CD4-positive, alpha-beta T cell (primary cell): ENCODE measurements at regions not wholly inside any gene's neighbourhood (a gene's known extent, or its start where the extent isn't known, plus 50 kb on each side); places are given as distances from the start of the nearest gene placed in this dataset.

Source experiments
- ATAC-seq: fragments of 200-7000 bp; cut with Tn5 transposase; one replicate; pipeline ENCODE4 v1.10.0; 2022; ENCODE audit warnings: mild to moderate bottlenecking; ENCODE audit not compliant: poor library complexity
- CTCF ChIA-PET: fragments of 350-600 bp; sonication (Branson Sonifier 250); formaldehyde crosslinking; loops from one replicate; lab custom pipeline; 2021; ENCODE audit warnings: antibody characterized with exemption, inconsistent platforms; lab: Charles Lee
- POLR2A ChIA-PET: fragments of 350-600 bp; sonication (Branson Sonifier 250); formaldehyde crosslinking; loops from one replicate; lab custom pipeline; 2021; ENCODE audit warnings: antibody characterized with exemption, inconsistent platforms; lab: Charles Lee
- DNase-seq, 14 experiments: peaks; one replicate each; pipeline ENCODE4 v3.0.0-alpha.2; 2013 to 2020; ENCODE audit warnings: mixed read lengths in 2 of 14
- H3K27ac ChIP-seq, 2 donors: one replicate each; pipeline versions ENCODE4 v1.5.1 to v1.7.0; 2013; ENCODE audit warnings: low read length in 2 of 2, low read depth in 1 of 2, mild to moderate bottlenecking in 1 of 2
- H3K27me3 ChIP-seq, 2 experiments: 1 replicate in 1 of 2; 2 replicates in 1 of 2; pipeline versions ENCODE4 v1.6.1 to v1.7.0; 2013; ENCODE audit warnings: low read length in 2 of 2, control low read depth in 1 of 2, mild to moderate bottlenecking in 1 of 2, moderate library complexity in 1 of 2; ENCODE audit not compliant: insufficient read depth in 2 of 2, control insufficient read depth in 1 of 2
- H3K36me3 ChIP-seq: one replicate; pipeline ENCODE4 v1.6.1; 2013; ENCODE audit warnings: low read length, control low read depth; ENCODE audit not compliant: insufficient read depth
- H3K4me1 ChIP-seq: one replicate; pipeline ENCODE4 v1.6.1; 2013; ENCODE audit warnings: low read length, control low read depth; ENCODE audit not compliant: insufficient read depth
- H3K4me3 ChIP-seq: one replicate; pipeline ENCODE4 v1.5.1; 2013; ENCODE audit warnings: mild to moderate bottlenecking, low read length, moderate library complexity
- H3K9me3 ChIP-seq, 2 experiments: 1 replicate in 1 of 2; 2 replicates in 1 of 2; pipeline versions ENCODE4 v1.6.1 to v1.7.0; 2013; ENCODE audit warnings: low read length in 2 of 2, mild to moderate bottlenecking in 2 of 2, control low read depth in 1 of 2, moderate library complexity in 1 of 2; ENCODE audit not compliant: control insufficient read depth in 1 of 2, insufficient read depth in 1 of 2
- H3K27ac Mint-ChIP-seq: one replicate; pipeline ENCODE4 v1.8.0; 2020; ENCODE audit warnings: mixed read lengths
- H3K27me3 Mint-ChIP-seq: one replicate; pipeline ENCODE4 v1.8.0; 2021; ENCODE audit warnings: mixed read lengths
- H3K36me3 Mint-ChIP-seq: one replicate; pipeline ENCODE4 v1.8.0; 2021; ENCODE audit warnings: low read depth, mixed read lengths
- H3K4me1 Mint-ChIP-seq: one replicate; pipeline ENCODE4 v1.8.0; 2021; ENCODE audit warnings: low read depth, mixed read lengths
- H3K4me3 Mint-ChIP-seq: one replicate; pipeline ENCODE4 v1.8.0; 2020; ENCODE audit warnings: mild to moderate bottlenecking, mixed read lengths
- H3K9me3 Mint-ChIP-seq: one replicate; pipeline ENCODE4 v1.8.0; 2020; ENCODE audit warnings: mixed read lengths
- intact Hi-C, 2 experiments: fragments of 100-400 bp; cut with DNase I in 1 of 2; cut with micrococcal nuclease in 1 of 2; formaldehyde crosslinking; loops; one replicate each; pipeline versions ENCODE4 v1.15.1 to v1.9.0; 2023 to 2025; cut with DNase I, micrococcal nuclease
- TF ChIP-seq, protein P1 (sequence below): fragments of 200-600 bp; IDR thresholded peaks from one replicate; pipeline ENCODE4 v1.8.0; 2022; ENCODE audit warnings: antibody characterized with exemption, mild to moderate bottlenecking

DNA sequence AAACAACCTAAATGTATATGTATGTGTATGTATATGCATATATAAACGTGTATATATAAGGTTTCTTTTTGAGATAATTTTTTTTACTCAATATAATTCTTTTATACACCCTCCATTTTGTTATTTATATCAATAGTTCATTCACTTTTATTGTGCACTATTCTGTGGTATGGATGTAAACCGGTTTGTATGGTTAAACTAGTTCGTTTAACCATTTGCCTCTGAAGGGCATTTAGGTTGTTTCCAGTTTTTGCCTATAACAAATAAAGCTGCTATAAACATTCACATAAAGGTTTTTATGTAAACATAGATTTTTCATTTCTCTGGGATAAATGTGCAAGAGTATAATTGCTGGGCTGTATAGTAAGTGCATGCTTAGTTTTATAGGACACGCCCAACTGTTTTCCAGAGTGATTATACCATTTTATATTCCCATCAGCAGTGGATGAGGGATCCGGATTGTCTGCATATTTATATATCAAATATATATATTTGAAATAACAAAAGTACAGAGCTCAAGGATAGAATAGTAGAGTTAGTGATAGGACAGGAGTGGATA lies 380.3 kb downstream of the TSHZ3 start:
- DNase-seq (no peak), ATAC-seq (no peak)
- Mint-ChIP-seq H3K4me1 (no peaks in the 10 kb centered on the region), H3K36me3 (no peaks in the 10 kb centered on the region), H3K9me3 (peaks cover 3% of the 10 kb centered on the region), H3K4me3 (no peak overlapping the region), H3K27ac (no peak overlapping the region), H3K27me3 (peaks cover under 1% of the 10 kb centered on the region)
- POLR2A ChIA-PET: no interaction called here
- H3K36me3 ChIP-seq: no peaks in the 10 kb centered on the region
- no peaks in the 10 kb centered on the region for H3K9me3 ChIP-seq
- no peak overlapping the region for H3K27ac ChIP-seq
- no peak overlapping the region for H3K4me3 ChIP-seq
- TF ChIP-seq, protein P1, sequence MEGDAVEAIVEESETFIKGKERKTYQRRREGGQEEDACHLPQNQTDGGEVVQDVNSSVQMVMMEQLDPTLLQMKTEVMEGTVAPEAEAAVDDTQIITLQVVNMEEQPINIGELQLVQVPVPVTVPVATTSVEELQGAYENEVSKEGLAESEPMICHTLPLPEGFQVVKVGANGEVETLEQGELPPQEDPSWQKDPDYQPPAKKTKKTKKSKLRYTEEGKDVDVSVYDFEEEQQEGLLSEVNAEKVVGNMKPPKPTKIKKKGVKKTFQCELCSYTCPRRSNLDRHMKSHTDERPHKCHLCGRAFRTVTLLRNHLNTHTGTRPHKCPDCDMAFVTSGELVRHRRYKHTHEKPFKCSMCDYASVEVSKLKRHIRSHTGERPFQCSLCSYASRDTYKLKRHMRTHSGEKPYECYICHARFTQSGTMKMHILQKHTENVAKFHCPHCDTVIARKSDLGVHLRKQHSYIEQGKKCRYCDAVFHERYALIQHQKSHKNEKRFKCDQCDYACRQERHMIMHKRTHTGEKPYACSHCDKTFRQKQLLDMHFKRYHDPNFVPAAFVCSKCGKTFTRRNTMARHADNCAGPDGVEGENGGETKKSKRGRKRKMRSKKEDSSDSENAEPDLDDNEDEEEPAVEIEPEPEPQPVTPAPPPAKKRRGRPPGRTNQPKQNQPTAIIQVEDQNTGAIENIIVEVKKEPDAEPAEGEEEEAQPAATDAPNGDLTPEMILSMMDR: no peak
- peaks cover 0 to 10% of the 10 kb centered on the region in 2 experiments for H3K27me3 ChIP-seq
- CTCF ChIA-PET: no interaction called here
- intact Hi-C loops: no loop called here
- no peaks in the 10 kb centered on the region for H3K4me1 ChIP-seq

DNA sequence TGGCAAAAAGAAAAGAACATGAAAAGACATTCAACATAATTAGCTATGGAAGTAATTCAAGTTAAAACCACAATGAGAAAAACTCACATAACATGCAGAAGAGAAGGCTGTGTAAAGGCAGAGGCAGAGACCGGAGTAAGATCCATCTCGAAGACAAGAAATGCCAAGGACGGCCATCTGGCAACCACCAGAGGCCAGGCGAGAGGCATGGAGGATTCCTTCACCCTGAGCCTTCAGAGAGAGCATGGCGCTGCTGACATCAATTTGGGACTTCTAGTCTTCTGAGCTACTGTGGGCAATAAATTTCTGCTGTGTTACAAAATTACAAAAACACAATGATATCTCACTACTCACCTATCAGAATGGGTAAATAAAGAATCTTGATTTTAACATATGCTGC lies 381.0 kb downstream of the TSHZ3 start:
- CTCF ChIA-PET: no interaction called here
- TF ChIP-seq, protein P1: no peak
- H3K9me3 ChIP-seq: no peaks in the 10 kb centered on the region
- ATAC-seq (no peak), DNase-seq (no peak)
- Mint-ChIP-seq H3K9me3 (peaks cover 3% of the 10 kb centered on the region), H3K27ac (no peak overlapping the region), H3K4me1 (no peaks in the 10 kb centered on the region), H3K36me3 (no peaks in the 10 kb centered on the region), H3K27me3 (no peaks in the 10 kb centered on the region), H3K4me3 (no peak overlapping the region)
- no peak overlapping the region for H3K4me3 ChIP-seq
- intact Hi-C loops: no loop called here
- H3K4me1 ChIP-seq: no peaks in the 10 kb centered on the region
- no peak overlapping the region for H3K27ac ChIP-seq
- POLR2A ChIA-PET: interaction anchor here (0.6 kb wide), 1 partner anchor 159 kb away, joined by 3 read pairs; no protein-coding TSS in a partner anchor
- peaks cover 0 to 10% of the 10 kb centered on the region in 2 experiments for H3K27me3 ChIP-seq
- no peaks in the 10 kb centered on the region for H3K36me3 ChIP-seq

DNA sequence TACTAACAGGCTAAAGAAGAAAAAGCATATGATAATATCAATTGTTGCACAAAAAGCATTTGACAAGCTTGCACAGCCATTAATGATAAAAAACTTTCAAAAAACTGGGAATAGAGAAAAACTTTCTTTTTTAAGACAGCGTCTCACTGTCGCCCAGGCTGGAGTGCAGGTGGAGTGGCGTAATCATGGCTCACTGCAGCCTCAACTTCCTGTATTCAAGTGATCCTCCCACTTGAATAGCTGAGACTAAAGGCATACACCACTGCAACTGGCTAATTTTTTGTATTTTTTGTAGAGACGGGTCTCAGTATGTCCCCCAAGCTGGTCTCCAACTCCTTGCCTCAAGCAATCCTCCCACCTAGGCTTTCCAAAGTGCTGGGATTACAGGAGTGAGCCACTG lies 382.8 kb downstream of the TSHZ3 start:
- Mint-ChIP-seq H3K36me3 (no peaks in the 10 kb centered on the region), H3K9me3 (peaks cover 3% of the 10 kb centered on the region), H3K4me1 (no peaks in the 10 kb centered on the region), H3K27ac (no peak overlapping the region), H3K27me3 (no peaks in the 10 kb centered on the region), H3K4me3 (no peak overlapping the region)
- H3K4me3 ChIP-seq: no peak overlapping the region
- no peak overlapping the region for H3K27ac ChIP-seq
- no peaks in the 10 kb centered on the region for H3K9me3 ChIP-seq
- H3K27me3 ChIP-seq: peaks cover 0 to 10% of the 10 kb centered on the region in 2 experiments
- no peak for DNase-seq
- H3K36me3 ChIP-seq: no peaks in the 10 kb centered on the region
- H3K4me1 ChIP-seq: no peaks in the 10 kb centered on the region
- TF ChIP-seq, protein P1: no peak
- ChIA-PET CTCF (no interaction called here), POLR2A (no interaction called here)
- intact Hi-C loops: no loop called here
- no peak for ATAC-seq
